ENCODE measurements at regions not wholly inside any gene's neighbourhood (a gene's known extent, or its start where the extent isn't known, plus 50 kb on each side); places are given as distances from the start of the nearest gene placed in this dataset.

DNA sequence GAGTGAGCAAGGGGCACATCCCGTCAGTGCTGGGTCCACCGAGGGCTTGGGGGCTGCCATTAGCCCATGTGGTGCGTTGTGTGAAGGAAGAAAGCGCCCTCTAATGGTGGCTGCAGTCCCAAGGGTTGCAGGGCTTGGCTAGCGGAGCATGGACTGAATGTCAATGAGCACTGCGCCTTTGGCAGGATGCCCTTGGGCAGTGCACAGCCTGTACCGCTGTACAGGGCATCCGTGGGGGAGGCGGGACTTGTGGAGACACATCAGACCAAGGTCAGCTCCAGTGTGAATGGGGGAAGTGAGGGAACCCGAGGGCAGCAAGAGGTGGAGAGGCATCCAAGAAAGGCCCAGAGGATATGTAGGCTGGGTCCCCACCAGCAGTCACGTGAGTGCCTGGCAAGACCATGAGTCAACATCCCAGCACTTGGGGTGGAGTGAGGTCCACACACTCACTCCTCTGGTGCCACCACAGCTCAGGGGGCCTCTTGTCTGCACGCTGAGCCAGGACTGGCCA, 75.5 kb upstream of the MED9 start:
- H3K27me3 Mint-ChIP-seq (ENCODE audit: unreplicated experiment) = peaks cover 11% of the 10 kb centered on the region
- H3K36me3 Mint-ChIP-seq (ENCODE audit: low read depth, unreplicated experiment) = no peaks in the 10 kb centered on the region
- H3K27ac Mint-ChIP-seq (ENCODE audit: unreplicated experiment) = no peak overlapping the region
- TF ChIP-seq, protein P1, sequence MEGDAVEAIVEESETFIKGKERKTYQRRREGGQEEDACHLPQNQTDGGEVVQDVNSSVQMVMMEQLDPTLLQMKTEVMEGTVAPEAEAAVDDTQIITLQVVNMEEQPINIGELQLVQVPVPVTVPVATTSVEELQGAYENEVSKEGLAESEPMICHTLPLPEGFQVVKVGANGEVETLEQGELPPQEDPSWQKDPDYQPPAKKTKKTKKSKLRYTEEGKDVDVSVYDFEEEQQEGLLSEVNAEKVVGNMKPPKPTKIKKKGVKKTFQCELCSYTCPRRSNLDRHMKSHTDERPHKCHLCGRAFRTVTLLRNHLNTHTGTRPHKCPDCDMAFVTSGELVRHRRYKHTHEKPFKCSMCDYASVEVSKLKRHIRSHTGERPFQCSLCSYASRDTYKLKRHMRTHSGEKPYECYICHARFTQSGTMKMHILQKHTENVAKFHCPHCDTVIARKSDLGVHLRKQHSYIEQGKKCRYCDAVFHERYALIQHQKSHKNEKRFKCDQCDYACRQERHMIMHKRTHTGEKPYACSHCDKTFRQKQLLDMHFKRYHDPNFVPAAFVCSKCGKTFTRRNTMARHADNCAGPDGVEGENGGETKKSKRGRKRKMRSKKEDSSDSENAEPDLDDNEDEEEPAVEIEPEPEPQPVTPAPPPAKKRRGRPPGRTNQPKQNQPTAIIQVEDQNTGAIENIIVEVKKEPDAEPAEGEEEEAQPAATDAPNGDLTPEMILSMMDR (IDR thresholded peaks at IDR 0.05; ENCODE audit: unreplicated experiment) = no peak
- H3K4me1 Mint-ChIP-seq (ENCODE audit: unreplicated experiment) = peaks cover 14% of the 10 kb centered on the region
- H3K9me3 Mint-ChIP-seq (ENCODE audit: unreplicated experiment) = no peaks in the 10 kb centered on the region
- no peak for DNase-seq (ENCODE audit: low spot score)
- no peak overlapping the region for H3K4me3 Mint-ChIP-seq (ENCODE audit: unreplicated experiment)

DNA sequence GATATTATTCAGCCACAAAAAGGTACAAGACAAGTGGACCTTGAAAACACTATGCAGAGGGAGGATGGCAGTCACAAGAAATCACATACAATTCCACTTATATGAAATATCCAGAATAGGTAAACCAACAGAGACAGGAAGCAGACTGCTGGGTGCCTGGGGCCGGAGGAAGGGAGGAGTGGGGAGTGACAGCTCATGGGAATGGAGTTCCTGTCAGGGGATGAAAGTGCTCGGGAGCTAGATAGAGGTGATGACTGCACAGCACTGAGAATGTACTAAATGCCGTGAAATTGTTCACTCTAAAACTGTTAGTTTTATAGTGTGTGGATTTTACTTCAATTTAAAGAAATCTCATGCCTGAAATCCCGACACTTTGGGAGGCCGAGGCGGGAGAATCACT, 74.2 kb upstream of the MED9 start:
- H3K9me3 Mint-ChIP-seq (ENCODE audit: unreplicated experiment) = no peaks in the 10 kb centered on the region
- H3K27me3 Mint-ChIP-seq (ENCODE audit: unreplicated experiment) = peaks cover 13% of the 10 kb centered on the region
- H3K27ac Mint-ChIP-seq (ENCODE audit: unreplicated experiment) = no peak overlapping the region
- no peak for DNase-seq (ENCODE audit: low spot score)
- no peak overlapping the region for H3K4me3 Mint-ChIP-seq (ENCODE audit: unreplicated experiment)
- peaks cover 14% of the 10 kb centered on the region for H3K4me1 Mint-ChIP-seq (ENCODE audit: unreplicated experiment)
- TF ChIP-seq, protein P1 (IDR thresholded peaks at IDR 0.05; ENCODE audit: unreplicated experiment) = no peak
- H3K36me3 Mint-ChIP-seq (ENCODE audit: low read depth, unreplicated experiment) = no peaks in the 10 kb centered on the region

DNA sequence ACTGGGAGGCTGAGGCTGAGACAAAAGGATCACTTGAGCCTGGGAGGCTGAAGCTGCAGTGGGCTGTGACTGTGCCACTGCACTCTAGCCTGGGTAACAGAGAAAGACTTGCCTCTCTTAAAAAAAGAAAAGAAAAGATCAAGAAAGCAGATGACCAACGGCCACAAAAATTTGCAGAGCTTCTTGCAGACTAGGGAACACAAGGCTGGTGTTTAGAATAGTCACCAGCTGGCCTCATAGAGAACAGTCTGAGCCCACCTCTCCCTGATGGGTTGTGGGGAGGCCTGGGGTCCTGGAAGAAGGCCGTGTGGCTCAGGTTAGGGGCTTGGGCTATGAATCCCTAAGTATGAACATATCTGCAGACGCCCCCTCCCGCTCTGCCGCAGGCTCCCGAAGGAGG, 73.7 kb upstream of the MED9 start:
- TF ChIP-seq, protein P1 (IDR thresholded peaks at IDR 0.05; ENCODE audit: unreplicated experiment) = no peak
- H3K4me1 Mint-ChIP-seq (ENCODE audit: unreplicated experiment) = peaks cover 14% of the 10 kb centered on the region
- no peaks in the 10 kb centered on the region for H3K9me3 Mint-ChIP-seq (ENCODE audit: unreplicated experiment)
- H3K4me3 Mint-ChIP-seq (ENCODE audit: unreplicated experiment) = no peak overlapping the region
- H3K27me3 Mint-ChIP-seq (ENCODE audit: unreplicated experiment) = peaks cover 12% of the 10 kb centered on the region
- no peaks in the 10 kb centered on the region for H3K36me3 Mint-ChIP-seq (ENCODE audit: low read depth, unreplicated experiment)
- DNase-seq (ENCODE audit: low spot score) = no peak
- H3K27ac Mint-ChIP-seq (ENCODE audit: unreplicated experiment) = no peak overlapping the region

DNA sequence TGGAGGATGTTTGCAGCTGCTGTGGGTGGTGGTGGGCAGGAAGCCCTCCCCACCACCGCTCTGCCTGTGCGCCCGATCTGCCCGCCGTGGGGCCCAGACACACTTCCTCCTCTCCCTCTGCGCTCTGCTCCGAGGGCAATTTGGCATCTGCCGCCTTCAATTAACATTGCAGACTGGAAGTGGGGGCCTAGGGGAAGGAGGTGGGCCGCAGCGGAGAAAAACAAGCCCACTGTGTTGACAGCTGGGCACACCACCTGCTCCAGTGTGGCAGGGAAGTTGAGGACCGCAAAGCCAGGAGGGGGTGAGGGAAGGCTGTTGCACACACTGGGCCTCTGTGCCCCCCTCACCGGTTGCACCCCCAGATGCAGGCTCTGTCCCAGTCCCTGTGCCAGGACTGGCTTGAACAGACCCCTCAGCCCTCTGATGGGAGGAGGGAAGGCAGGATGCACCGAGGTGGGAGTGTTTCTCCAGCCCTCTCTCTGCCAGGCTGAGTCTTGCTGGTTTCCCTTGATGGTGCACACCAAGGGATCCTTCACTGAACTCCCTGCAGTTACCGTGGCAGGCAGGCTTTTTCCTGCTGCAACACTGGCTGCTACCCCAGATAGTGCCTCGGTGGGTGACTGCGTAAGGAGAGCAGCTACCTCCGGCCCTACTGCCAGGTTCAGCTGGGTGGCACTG, 72.8 kb upstream of the MED9 start:
- H3K36me3 Mint-ChIP-seq (ENCODE audit: low read depth, unreplicated experiment) = no peaks in the 10 kb centered on the region
- TF ChIP-seq, protein P1 (IDR thresholded peaks at IDR 0.05; ENCODE audit: unreplicated experiment) = no peak
- H3K4me1 Mint-ChIP-seq (ENCODE audit: unreplicated experiment) = peaks cover 14% of the 10 kb centered on the region
- no peak overlapping the region for H3K4me3 Mint-ChIP-seq (ENCODE audit: unreplicated experiment)
- no peaks in the 10 kb centered on the region for H3K9me3 Mint-ChIP-seq (ENCODE audit: unreplicated experiment)
- DNase-seq (ENCODE audit: low spot score) = no peak
- H3K27ac Mint-ChIP-seq (ENCODE audit: unreplicated experiment) = no peak overlapping the region
- peaks cover 12% of the 10 kb centered on the region for H3K27me3 Mint-ChIP-seq (ENCODE audit: unreplicated experiment)

DNA sequence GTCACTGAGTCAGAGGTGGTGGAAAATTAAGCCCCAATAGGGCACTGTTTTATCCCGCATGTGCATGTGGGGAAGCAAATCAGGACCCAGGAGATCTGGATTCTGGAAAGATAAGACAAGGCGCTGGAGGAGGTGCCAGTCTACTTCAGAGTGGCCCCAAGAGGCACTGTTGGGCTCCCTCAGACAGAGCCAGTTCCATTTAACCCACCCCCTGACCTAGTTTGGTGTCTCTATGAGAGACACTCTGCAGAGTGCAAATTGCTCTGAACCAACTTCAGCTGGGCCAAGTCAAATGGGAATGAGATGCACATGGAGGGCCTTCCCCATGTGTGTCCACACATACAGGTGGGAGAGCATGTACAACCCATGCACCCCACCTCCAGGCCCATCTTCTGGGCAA, 71.1 kb upstream of the MED9 start:
- H3K4me3 Mint-ChIP-seq (ENCODE audit: unreplicated experiment) = no peak overlapping the region
- DNase-seq (ENCODE audit: low spot score) = no peak
- no peaks in the 10 kb centered on the region for H3K9me3 Mint-ChIP-seq (ENCODE audit: unreplicated experiment)
- H3K36me3 Mint-ChIP-seq (ENCODE audit: low read depth, unreplicated experiment) = no peaks in the 10 kb centered on the region
- H3K27me3 Mint-ChIP-seq (ENCODE audit: unreplicated experiment) = peaks cover 13% of the 10 kb centered on the region
- TF ChIP-seq, protein P1 (IDR thresholded peaks at IDR 0.05; ENCODE audit: unreplicated experiment) = no peak
- peaks cover 17% of the 10 kb centered on the region for H3K4me1 Mint-ChIP-seq (ENCODE audit: unreplicated experiment)
- no peak overlapping the region for H3K27ac Mint-ChIP-seq (ENCODE audit: unreplicated experiment)
